ENCODE measurements at regions not wholly inside any gene's neighbourhood (a gene's known extent, or its start where the extent isn't known, plus 50 kb on each side); places are given as distances from the start of the nearest gene placed in this dataset.

- TF ChIP-seq CTCF (IDR thresholded peaks at IDR 0.05): no peak
- TF ChIP-seq POLR2A (IDR thresholded peaks at IDR 0.05): no peak
These were observed 97.4 kb downstream of the MIS18A start for GRCh38 chr21:32181457-32181856.
